Stimulated activated CD8-positive, alpha-beta memory T cell treated with anti-CD3 and anti-CD28 coated beads, Interleukin-7, amount 100 ng/mL, for 4 hours (primary cell): ENCODE measurements at regions not wholly inside any gene's neighbourhood (a gene's known extent, or its start where the extent isn't known, plus 50 kb on each side); places are given as distances from the start of the nearest gene placed in this dataset.
"Not testable (repeated sequence)": the region's sequence is repeated elsewhere in the genome, so short reads cannot be mapped to it uniquely, and the experiment has no call there.

Experiments used
- DNase-seq, 2 donors: peaks; one replicate each; pipeline ENCODE4 v3.0.0-alpha.2; 2020; ENCODE audit warnings: low read depth in 2 of 2

DNA sequence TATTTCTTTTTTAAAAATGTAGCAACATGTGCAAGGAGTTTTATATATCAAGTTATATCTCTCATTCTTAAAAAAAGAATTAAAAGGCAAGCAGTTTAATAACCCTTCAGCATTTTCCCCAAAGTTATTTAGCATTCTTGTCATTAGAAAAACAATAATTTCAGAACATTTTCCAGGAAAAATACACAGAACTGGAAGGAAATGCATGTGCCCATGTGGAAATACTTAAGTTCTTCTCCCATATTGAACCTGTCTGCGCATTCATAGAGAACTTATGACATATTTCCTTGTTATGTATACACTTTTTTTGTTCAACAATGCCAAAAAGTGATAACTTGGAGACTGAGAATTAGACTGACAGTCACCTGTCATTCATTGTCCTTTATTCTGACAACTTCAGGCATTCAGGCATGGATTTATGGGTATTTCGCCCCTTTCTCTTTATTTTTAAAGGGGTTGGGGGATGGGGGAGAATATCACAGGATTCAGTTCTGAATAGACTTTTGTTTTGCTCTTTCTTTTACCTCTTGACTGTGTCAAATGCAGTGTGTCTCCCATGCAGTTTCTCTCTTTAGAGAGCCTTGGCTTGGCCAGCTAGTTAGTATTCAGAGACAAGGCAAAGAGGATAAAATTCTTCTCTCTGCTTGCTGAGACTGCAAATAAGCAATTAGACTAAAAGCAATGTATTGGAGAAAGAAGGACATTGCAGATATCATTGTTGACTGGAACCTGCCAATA is 701.0 kb downstream of the NR2F1-AS1 start:
- no peak for DNase-seq

- DNase-seq, result no peak
These were observed 706.2 kb downstream of the NR2F1-AS1 start for GRCh38 chr5:92874790-92875189.

DNA sequence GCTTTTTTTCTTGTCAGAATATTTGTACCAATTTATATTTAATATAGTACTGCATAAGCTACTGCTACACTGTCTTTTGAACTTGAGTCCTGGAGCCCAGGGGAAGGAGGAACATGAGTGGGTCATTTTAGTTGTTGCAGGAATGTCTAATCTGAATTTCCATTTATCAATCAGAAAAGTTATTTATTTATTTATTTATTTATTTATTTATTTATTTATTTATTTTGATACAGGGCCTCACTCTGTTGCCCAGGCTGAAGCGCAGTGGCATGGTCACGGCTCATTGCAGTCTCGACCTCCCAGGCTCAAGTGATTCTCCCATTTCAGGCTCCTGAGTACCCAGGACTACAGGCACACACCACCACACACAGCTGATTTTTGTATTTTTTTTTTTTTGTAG is 712.6 kb downstream of the NR2F1-AS1 start:
- no peak for DNase-seq

- no peak for DNase-seq
These were observed 716.4 kb downstream of the NR2F1-AS1 start for GRCh38 chr5:92864591-92864990.

DNA sequence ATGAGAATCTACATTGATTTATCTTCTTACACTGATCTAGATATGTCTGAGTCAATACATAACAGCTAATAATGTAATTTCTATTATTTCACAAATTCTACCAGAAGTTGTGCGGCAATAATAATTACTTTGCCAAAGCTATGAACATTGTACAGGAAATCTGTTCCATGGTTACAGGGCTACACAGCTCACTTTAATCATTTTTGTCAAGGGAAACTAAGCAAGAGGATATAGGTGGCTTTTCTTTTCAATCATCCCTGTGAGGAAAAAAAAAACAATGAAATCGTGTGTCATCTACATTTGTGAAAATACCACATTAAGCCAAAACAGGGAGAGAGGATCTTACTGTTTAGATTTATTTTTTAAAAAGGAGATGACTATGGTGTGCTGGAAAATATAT is 717.4 kb downstream of the NR2F1-AS1 start:
- DNase-seq, result no peak

- DNase-seq, result no peak
These were observed 719.3 kb downstream of the NR2F1-AS1 start for GRCh38 chr5:92861531-92862285.

GRCh38 chr5:92860061-92860460 is 721.0 kb downstream of the NR2F1-AS1 start:
- DNase-seq, result no peak

DNA sequence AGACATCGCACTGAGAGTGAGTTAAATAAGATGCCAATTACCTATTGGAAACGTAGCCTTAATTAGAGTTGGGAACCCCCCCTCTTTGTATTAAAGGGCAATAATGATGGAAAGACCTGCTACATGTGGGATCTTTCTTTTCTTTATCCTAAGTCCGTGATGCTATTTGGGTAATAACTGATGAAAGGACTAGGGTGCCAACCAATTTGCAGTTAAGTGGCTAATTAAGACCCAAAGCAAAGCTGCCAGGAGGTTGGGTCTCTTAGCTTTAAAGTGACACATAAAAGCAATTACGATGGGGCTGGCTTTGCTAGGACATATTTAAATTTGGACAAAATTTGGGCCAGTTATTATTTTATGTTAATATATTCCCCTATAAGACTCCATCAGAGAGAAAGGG is 728.8 kb downstream of the NR2F1-AS1 start:
- DNase-seq, result no peak

GRCh38 chr5:92850886-92851285 is 730.1 kb downstream of the NR2F1-AS1 start:
- no peak for DNase-seq

DNA sequence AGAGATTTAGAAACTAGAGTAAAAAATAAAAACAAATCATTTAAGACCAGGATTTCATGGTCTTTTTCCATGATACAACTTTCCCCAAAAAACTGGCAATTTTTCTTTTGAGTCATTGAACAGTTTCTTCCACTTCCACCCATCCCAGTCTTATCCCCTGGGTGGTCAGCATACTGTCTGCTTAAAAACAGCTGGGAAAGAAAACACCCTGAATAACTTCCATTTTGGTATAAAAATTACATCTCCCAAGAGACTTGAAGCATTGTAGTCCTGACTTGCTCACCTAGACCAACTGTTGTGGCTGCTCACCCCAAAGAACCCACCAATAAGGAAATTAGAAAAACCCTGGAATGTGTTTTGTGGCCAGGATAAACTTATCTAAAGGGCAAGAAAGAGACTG is 731.3 kb downstream of the NR2F1-AS1 start:
- DNase-seq, result no peak

- no peak for DNase-seq
These were observed 739.3 kb downstream of the NR2F1-AS1 start for GRCh38 chr5:92841604-92842155.

DNA sequence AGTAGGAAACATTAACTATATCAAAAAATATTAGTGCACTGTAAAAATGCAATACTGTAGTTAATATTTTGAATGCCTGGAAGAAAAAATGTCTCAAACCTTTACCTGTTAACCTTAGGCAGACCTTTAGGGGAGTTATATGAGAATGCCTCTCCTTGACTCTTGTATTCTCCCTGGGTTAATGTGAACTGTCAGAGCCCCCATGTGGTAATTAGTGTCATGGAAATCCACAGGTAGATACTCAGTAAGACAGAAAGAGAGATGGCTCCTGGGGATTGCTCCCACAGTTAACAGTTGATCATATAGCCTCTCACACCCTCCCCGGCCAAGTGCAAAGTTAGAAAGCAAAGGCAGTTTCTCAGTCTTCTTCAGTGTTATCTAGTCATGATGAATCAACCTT is 742.8 kb downstream of the NR2F1-AS1 start:
- no peak for DNase-seq

- no peak for DNase-seq
These were observed 743.9 kb downstream of the NR2F1-AS1 start for GRCh38 chr5:92836855-92837755.

GRCh38 chr5:92835712-92836111 is 745.3 kb downstream of the NR2F1-AS1 start:
- no peak for DNase-seq

- not testable (repeated sequence) for DNase-seq
These were observed 757.5 kb downstream of the NR2F1-AS1 start for GRCh38 chr5:92823551-92823950.

- no peak for DNase-seq
These were observed 758.8 kb downstream of the NR2F1-AS1 start for GRCh38 chr5:92822183-92822582.

GRCh38 chr5:92809855-92810465 is 771.1 kb downstream of the NR2F1-AS1 start:
- no peak for DNase-seq

GRCh38 chr5:92808474-92808873 is 772.5 kb downstream of the NR2F1-AS1 start:
- DNase-seq, result no peak

DNA sequence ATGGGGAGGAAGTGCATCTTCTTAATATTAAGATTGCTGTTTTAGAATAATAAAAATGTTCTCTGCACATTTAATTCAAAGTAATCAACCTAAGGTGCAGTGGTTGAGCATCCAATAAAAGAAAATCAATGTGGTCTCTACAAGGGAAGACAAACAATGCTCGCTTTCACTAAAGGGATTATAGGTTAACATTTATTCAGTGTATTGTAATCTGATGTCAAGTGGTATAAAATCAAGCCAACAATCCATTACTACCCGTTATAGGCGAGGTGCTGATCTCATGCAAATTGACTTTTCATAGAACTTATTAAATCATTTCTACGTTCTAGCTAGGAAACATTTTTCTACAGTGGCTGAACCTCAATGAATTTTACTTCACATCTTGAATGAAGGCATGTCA is 773.9 kb downstream of the NR2F1-AS1 start:
- DNase-seq, result no peak

DNA sequence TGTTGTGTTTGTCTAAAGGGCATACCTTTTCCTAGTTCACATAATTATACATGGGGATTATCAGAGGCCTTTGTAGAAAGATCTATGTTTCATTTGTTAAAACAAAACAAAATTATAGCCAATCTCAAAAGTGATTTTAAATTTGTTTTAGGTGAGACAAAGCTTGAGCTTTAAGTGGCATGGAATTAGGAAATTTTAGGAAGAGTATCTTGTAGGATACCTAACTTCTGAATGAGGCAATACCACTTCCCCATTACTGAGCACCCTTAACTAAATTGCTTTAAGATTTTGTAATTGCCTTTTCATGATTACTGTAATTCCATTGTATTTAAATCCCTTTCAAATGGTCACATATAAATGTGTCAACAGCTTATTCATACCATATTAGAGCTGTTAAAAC is 775.6 kb downstream of the NR2F1-AS1 start:
- no peak for DNase-seq

DNA sequence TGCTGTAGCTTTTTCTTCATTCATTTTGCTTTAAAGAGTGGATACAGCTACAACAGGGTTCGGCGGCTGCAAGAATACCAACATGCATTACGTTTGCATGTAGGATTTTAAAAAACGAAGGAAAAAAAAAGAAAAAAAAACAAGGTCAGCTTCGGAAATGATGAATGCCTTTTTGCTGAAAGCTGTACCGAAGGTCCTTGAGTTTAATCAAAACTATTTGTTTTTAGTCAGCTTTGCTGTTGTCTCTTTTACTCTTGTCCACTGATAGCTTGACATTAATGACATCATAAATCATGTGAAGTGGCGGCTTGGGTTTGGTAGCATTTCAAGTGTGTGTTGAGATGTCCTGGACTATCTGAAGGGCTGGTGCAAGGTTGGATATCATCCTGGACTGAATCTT is 779.1 kb downstream of the NR2F1-AS1 start:
- no peak for DNase-seq

- no peak for DNase-seq
These were observed 780.7 kb downstream of the NR2F1-AS1 start for GRCh38 chr5:92800365-92800764.
